ENCODE measurements at regions not wholly inside any gene's neighbourhood (a gene's known extent, or its start where the extent isn't known, plus 50 kb on each side); places are given as distances from the start of the nearest gene placed in this dataset.

DNA sequence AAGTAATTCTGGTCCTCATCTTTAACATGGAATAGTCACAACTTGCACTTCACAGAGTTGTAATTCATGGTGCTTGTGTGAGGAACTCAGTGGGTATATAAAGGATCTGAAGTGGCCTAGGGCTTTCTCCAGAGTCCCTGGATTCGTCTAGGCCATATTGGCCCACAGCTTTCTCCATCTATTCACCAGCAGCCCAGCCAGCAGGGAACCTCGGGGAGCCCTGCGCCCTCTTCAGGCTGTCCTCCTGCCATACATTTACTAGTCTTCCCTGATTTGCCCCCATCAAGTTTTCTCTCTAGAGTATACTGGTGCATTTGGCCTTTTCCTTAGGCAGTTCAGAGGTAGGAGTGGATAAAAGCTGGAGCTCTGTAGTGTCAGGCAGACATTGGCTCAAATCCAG lies 278.3 kb downstream of the MYCN start:
- Histone ChIP-seq H4K8ac (ENCODE audit: low read depth in 2 of 2, low read length in 2 of 2) (no peak overlapping the region), H3K4me2 (ENCODE audit: low read depth, low read length) (no peak overlapping the region), H2BK20ac (ENCODE audit: low read depth, low read length) (no peak overlapping the region), H2BK120ac (ENCODE audit: low read depth, low read length) (no peak overlapping the region), H3K36me3 (ENCODE audit: control insufficient read depth, insufficient read depth, low read length) (no peaks in the 10 kb centered on the region), H3K9me1 (ENCODE audit: insufficient read depth, low read length) (no peaks in the 10 kb centered on the region), H2BK15ac (ENCODE audit: low read depth, low read length) (no peak overlapping the region), H3K14ac (replicated peaks; ENCODE audit: low read depth, low read length) (no peak overlapping the region), H4K91ac (ENCODE audit: insufficient read depth, low read depth, low read length) (no peak overlapping the region), H3K56ac (ENCODE audit: extremely low read depth, insufficient read depth, low read length) (no peak overlapping the region), H3K27me3 (ENCODE audit: control insufficient read depth, insufficient read depth, low read length) (no peaks in the 10 kb centered on the region), H2AFZ (replicated peaks; ENCODE audit: low read length, poor library complexity) (no peak overlapping the region), H3K79me1 (ENCODE audit: low read depth in 1 of 2, low read length in 2 of 2) (no peaks in the 10 kb centered on the region), H3K4ac (ENCODE audit: low read depth, low read length) (no peak overlapping the region), H3K9me3 (ENCODE audit: control insufficient read depth, insufficient read depth, low read length) (peaks cover 30% of the 10 kb centered on the region), H2AK5ac (ENCODE audit: low read depth, low read length) (no peak overlapping the region), H3K23ac (ENCODE audit: low read depth, low read length) (no peak overlapping the region), H4K5ac (ENCODE audit: low read depth, low read length) (no peak overlapping the region), H3K18ac (ENCODE audit: low read depth, low read length) (no peak overlapping the region), H3K27ac (ENCODE audit: insufficient read depth, low read length) (no peak overlapping the region), H2BK5ac (ENCODE audit: low read depth, low read length, poor library complexity, severe bottlenecking) (no peak overlapping the region), H4K20me1 (ENCODE audit: insufficient read depth, low read length) (no peaks in the 10 kb centered on the region), H3K4me1 (ENCODE audit: control insufficient read depth, insufficient read depth, low read length) (no peaks in the 10 kb centered on the region), H3K4me3 (ENCODE audit: insufficient read depth, low read depth, low read length) (no peak overlapping the region), H3K9ac (ENCODE audit: low read depth, low read length) (no peak overlapping the region), H2AK9ac (replicated peaks; ENCODE audit: low read depth, low read length, poor library complexity) (no peak overlapping the region)
- POLR2A ChIA-PET (ENCODE audit: unreplicated experiment): no interaction called here
- DNase-seq (no peak), ATAC-seq (ENCODE audit: low read depth) (no peak)
- TF ChIP-seq FOS (IDR thresholded peaks at IDR 0.05; ENCODE audit: low read depth, low read length): no peak
- TF ChIP-seq MAZ (IDR thresholded peaks at IDR 0.05; ENCODE audit: borderline replicate concordance, low read depth, low read length): no peak
- no peak for TF ChIP-seq CTCF (conservative IDR thresholded peaks at IDR 0.05; ENCODE audit: low read depth, low read length)
- TF ChIP-seq MAFK (IDR thresholded peaks at IDR 0.05; ENCODE audit: low read depth, low read length): no peak
- TF ChIP-seq, protein P1, sequence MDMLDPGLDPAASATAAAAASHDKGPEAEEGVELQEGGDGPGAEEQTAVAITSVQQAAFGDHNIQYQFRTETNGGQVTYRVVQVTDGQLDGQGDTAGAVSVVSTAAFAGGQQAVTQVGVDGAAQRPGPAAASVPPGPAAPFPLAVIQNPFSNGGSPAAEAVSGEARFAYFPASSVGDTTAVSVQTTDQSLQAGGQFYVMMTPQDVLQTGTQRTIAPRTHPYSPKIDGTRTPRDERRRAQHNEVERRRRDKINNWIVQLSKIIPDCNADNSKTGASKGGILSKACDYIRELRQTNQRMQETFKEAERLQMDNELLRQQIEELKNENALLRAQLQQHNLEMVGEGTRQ (IDR thresholded peaks at IDR 0.05; ENCODE audit: low read depth, low read length): no peak
- TF ChIP-seq RAD21 (IDR thresholded peaks at IDR 0.05; ENCODE audit: low read length): no peak
- TF ChIP-seq BHLHE40 (IDR thresholded peaks at IDR 0.05; ENCODE audit: low read depth, low read length): no peak
- no peak for TF ChIP-seq CHD1 (IDR thresholded peaks at IDR 0.05; ENCODE audit: low read depth, low read length)
- no peak for TF ChIP-seq RCOR1 (IDR thresholded peaks at IDR 0.05; ENCODE audit: insufficient replicate concordance, low read length)
- no peak for TF ChIP-seq RFX5 (IDR thresholded peaks at IDR 0.05; ENCODE audit: low read depth, low read length)
- no peak for TF ChIP-seq CEBPB (IDR thresholded peaks at IDR 0.05; ENCODE audit: low read depth, low read length)
- no peak for TF ChIP-seq NFE2L2 (IDR thresholded peaks at IDR 0.05; ENCODE audit: low read depth, low read length)
- WGBS, 2 experiments (ENCODE audit: extremely low coverage in 2 of 2, insufficient read length in 1 of 2): no CpG with 5 or more reads among the region's 3 CpGs
- CTCF ChIA-PET: no interaction called here
- intact Hi-C loops (cut with micrococcal nuclease) (no loop called here), in situ Hi-C loops (cut with MboI; ENCODE audit: low sequenced_read_pairs) (no loop called here), dilution Hi-C loops (cut with HindIII; ENCODE audit: low sequenced_read_pairs, unreplicated experiment) (no loop called here)
- BruUV-seq (replicated peaks): no TSS peak

Data from IMR-90 (cell line).